ENCODE measurements at regions not wholly inside any gene's neighbourhood (a gene's known extent, or its start where the extent isn't known, plus 50 kb on each side); places are given as distances from the start of the nearest gene placed in this dataset.

DNA sequence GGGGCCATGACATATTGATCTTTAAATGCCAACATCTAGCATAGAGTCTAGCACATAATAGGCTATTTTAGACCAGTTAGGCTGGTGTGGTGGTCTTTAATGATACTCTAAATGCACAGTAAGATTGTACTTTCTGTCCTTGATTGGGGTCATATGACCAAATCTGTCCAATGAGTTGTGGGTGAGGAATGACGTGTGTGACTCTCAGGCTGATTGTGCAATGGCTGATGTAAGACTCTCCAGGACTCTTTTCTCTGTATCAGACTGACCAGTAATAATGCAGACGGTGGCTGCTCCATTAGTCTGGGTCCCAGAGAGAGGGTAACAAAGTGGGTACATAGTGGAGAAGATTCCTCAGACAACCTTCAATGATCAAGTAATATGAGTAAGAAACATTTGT lies 541.6 kb upstream of the CAMK1G start:
- H3K9me3 ChIP-seq (replicated peaks; ENCODE audit: insufficient read depth, low read length): no peaks in the 10 kb centered on the region
- no peaks in the 10 kb centered on the region for H3K9me2 ChIP-seq (replicated peaks; ENCODE audit: insufficient read depth, low read length)
- no peaks in the 10 kb centered on the region for H3K36me3 ChIP-seq (replicated peaks; ENCODE audit: insufficient read depth, low read length)
- no peak for DNase-seq
- no peak overlapping the region for H3K4me3 ChIP-seq (ENCODE audit: low read length)
- H3K27me3 ChIP-seq (replicated peaks; ENCODE audit: insufficient read depth, low read length): no peaks in the 10 kb centered on the region
- H3K9ac ChIP-seq (ENCODE audit: low read length): no peak overlapping the region
- peaks cover 8% of the 10 kb centered on the region; the same call in 1 of the 2 replicates for H3F3A ChIP-seq (ENCODE audit: insufficient read depth, low read length)
- TF ChIP-seq EZH2phosphoT487 (IDR thresholded peaks at IDR 0.05; ENCODE audit: low read length) (no peak), CTCF (IDR thresholded peaks at IDR 0.05; ENCODE audit: low read length) (no peak), EZH2 (optimal IDR thresholded peaks at IDR 0.05; ENCODE audit: low read depth, low read length) (no peak)
- H2AFZ ChIP-seq (ENCODE audit: low read length): no peak overlapping the region
- no peaks in the 10 kb centered on the region for H3K79me2 ChIP-seq (ENCODE audit: low read length)
- H3K4me2 ChIP-seq (ENCODE audit: low read depth, low read length): no peak overlapping the region
- no peaks in the 10 kb centered on the region for H4K20me1 ChIP-seq (ENCODE audit: insufficient read depth, low read length)
- no peak overlapping the region for H3K27ac ChIP-seq (ENCODE audit: low read length)
- H3K4me1 ChIP-seq (ENCODE audit: low read length): peaks cover 11% of the 10 kb centered on the region

- no peak for DNase-seq
- no peaks in the 10 kb centered on the region for H3K36me3 ChIP-seq (replicated peaks; ENCODE audit: insufficient read depth, low read length)
These were observed 541.1 kb upstream of the CAMK1G start for GRCh38 chr1:209042413-209042812.

DNA sequence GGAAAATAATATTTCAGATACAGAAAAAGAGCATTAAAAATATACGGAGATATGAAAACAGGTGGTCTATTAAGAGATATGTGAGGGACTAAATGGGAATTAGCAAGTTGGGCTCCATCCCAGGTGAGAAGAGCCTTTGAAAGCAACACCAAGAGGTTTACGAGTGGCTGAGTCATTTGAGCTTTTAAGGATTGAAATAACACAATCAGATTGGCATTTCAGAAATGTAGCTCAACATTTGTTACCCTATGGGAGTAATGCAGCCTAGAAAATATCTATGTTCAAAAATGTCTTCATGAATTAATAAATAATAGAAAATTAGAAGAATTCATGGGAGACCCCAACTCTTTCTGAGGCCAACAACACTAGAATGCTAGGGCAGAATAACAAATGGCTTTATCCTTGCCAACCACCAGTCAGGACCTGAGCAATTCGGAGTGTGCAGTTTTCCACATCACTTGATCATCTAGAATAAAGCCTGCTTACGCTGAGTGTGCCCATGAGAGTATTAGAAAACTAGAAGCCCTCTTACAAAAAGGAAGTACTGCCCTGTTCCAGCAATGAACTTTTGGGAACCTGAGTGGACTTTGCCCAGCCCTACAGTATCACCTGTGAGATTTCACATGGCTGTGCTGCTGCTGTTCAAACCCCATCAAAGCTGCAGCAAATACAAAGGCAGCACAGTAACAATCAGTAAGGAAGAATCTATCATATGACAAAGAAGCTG lies 538.0 kb upstream of the CAMK1G start:
- no peak overlapping the region for H3K4me2 ChIP-seq (ENCODE audit: low read depth, low read length)
- H3K4me1 ChIP-seq (ENCODE audit: low read length): no peaks in the 10 kb centered on the region
- H3K27ac ChIP-seq (ENCODE audit: low read length): no peak overlapping the region
- no peak for DNase-seq
- TF ChIP-seq CTCF (IDR thresholded peaks at IDR 0.05; ENCODE audit: low read length): no peak
- TF ChIP-seq EZH2 (optimal IDR thresholded peaks at IDR 0.05; ENCODE audit: low read depth, low read length): no peak
- no peak for TF ChIP-seq EZH2phosphoT487 (IDR thresholded peaks at IDR 0.05; ENCODE audit: low read length)
- H3K9ac ChIP-seq (ENCODE audit: low read length): no peak overlapping the region
- no peaks in the 10 kb centered on the region for H3K79me2 ChIP-seq (ENCODE audit: low read length)
- H4K20me1 ChIP-seq (ENCODE audit: insufficient read depth, low read length): no peaks in the 10 kb centered on the region
- no peaks in the 10 kb centered on the region for H3K36me3 ChIP-seq (replicated peaks; ENCODE audit: insufficient read depth, low read length)
- H3F3A ChIP-seq (ENCODE audit: insufficient read depth, low read length): no peaks in the 10 kb centered on the region
- no peak overlapping the region for H3K4me3 ChIP-seq (ENCODE audit: low read length)
- H3K9me2 ChIP-seq (replicated peaks; ENCODE audit: insufficient read depth, low read length): no peaks in the 10 kb centered on the region
- no peak overlapping the region for H2AFZ ChIP-seq (ENCODE audit: low read length)
- no peaks in the 10 kb centered on the region for H3K9me3 ChIP-seq (replicated peaks; ENCODE audit: insufficient read depth, low read length)
- no peaks in the 10 kb centered on the region for H3K27me3 ChIP-seq (replicated peaks; ENCODE audit: insufficient read depth, low read length)

More at GRCh38 chr1:209042413-209042812, 541.1 kb upstream of the CAMK1G start:
- H3K9ac ChIP-seq (ENCODE audit: low read length): no peak overlapping the region
- TF ChIP-seq CTCF (IDR thresholded peaks at IDR 0.05; ENCODE audit: low read length) (no peak), EZH2 (optimal IDR thresholded peaks at IDR 0.05; ENCODE audit: low read depth, low read length) (no peak), EZH2phosphoT487 (IDR thresholded peaks at IDR 0.05; ENCODE audit: low read length) (no peak)
- no peak overlapping the region for H3K27ac ChIP-seq (ENCODE audit: low read length)
- no peaks in the 10 kb centered on the region for H3K9me2 ChIP-seq (replicated peaks; ENCODE audit: insufficient read depth, low read length)
- no peaks in the 10 kb centered on the region for H3K79me2 ChIP-seq (ENCODE audit: low read length)
- peaks cover 8% of the 10 kb centered on the region; the same call in 1 of the 2 replicates for H3F3A ChIP-seq (ENCODE audit: insufficient read depth, low read length)
- no peak overlapping the region for H3K4me2 ChIP-seq (ENCODE audit: low read depth, low read length)
- H3K27me3 ChIP-seq (replicated peaks; ENCODE audit: insufficient read depth, low read length): no peaks in the 10 kb centered on the region
- no peak overlapping the region for H2AFZ ChIP-seq (ENCODE audit: low read length)
- H3K9me3 ChIP-seq (replicated peaks; ENCODE audit: insufficient read depth, low read length): no peaks in the 10 kb centered on the region
- peaks cover 11% of the 10 kb centered on the region for H3K4me1 ChIP-seq (ENCODE audit: low read length)
- no peaks in the 10 kb centered on the region for H4K20me1 ChIP-seq (ENCODE audit: insufficient read depth, low read length)
- H3K4me3 ChIP-seq (ENCODE audit: low read length): no peak overlapping the region

Data from MM.1S (cell line).